ENCODE measurements at regions not wholly inside any gene's neighbourhood (a gene's known extent, or its start where the extent isn't known, plus 50 kb on each side); places are given as distances from the start of the nearest gene placed in this dataset.

DNA sequence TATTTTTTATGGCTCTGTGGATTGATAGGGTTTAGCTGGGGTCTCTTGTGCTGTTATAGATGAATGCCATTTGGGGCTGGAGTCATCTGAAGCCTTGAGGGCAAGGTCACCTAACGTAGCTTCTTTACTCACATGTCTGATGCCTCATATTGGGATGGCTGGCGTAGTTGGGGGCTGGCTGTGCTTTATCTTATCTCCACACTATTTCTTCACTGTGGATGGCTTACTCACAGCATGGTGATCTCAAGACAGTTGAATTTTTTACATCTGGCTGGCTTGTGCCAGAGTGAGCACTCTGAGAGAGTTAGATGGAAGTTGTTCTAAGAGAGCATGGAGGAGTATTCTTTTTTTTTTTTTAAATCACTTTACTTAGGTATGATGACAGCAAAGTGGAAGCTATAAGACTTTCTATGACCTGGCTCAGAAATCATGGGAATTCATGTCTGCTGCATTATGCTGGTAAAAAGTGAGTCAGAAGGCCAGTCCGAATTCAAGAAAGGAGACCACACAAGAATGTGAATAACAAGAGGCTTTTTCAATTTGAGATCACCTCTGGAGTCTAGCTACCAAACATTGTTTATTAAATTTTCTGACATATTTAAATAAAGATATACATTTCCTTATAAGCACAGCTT, 252.4 kb upstream of the TPK1 start:
- WGBS, 4 donors = 22 to 34% (median 30%) methylated on average over 3 of the region's 3 CpGs
- H3K27me3 ChIP-seq = no peaks in the 10 kb centered on the region
- no peak overlapping the region for H3K27ac ChIP-seq
- no peaks in the 10 kb centered on the region for H3K36me3 ChIP-seq (replicated peaks in 1 of 2)
- DNase-seq = peak; percentile 26 to 72 (median 57)
- TF ChIP-seq POLR2A (IDR thresholded peaks at IDR 0.05) = no peak
- TF ChIP-seq, protein P1, sequence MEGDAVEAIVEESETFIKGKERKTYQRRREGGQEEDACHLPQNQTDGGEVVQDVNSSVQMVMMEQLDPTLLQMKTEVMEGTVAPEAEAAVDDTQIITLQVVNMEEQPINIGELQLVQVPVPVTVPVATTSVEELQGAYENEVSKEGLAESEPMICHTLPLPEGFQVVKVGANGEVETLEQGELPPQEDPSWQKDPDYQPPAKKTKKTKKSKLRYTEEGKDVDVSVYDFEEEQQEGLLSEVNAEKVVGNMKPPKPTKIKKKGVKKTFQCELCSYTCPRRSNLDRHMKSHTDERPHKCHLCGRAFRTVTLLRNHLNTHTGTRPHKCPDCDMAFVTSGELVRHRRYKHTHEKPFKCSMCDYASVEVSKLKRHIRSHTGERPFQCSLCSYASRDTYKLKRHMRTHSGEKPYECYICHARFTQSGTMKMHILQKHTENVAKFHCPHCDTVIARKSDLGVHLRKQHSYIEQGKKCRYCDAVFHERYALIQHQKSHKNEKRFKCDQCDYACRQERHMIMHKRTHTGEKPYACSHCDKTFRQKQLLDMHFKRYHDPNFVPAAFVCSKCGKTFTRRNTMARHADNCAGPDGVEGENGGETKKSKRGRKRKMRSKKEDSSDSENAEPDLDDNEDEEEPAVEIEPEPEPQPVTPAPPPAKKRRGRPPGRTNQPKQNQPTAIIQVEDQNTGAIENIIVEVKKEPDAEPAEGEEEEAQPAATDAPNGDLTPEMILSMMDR (IDR thresholded peaks at IDR 0.05) = no peak
- H3K4me3 ChIP-seq = no peak overlapping the region
- intact Hi-C loops (cut with DNase I) = no loop called here
- no peaks in the 10 kb centered on the region for H3K9me3 ChIP-seq (replicated peaks in 1 of 3)
- H3K4me1 ChIP-seq (replicated peaks in 1 of 2) = no peaks in the 10 kb centered on the region

DNA sequence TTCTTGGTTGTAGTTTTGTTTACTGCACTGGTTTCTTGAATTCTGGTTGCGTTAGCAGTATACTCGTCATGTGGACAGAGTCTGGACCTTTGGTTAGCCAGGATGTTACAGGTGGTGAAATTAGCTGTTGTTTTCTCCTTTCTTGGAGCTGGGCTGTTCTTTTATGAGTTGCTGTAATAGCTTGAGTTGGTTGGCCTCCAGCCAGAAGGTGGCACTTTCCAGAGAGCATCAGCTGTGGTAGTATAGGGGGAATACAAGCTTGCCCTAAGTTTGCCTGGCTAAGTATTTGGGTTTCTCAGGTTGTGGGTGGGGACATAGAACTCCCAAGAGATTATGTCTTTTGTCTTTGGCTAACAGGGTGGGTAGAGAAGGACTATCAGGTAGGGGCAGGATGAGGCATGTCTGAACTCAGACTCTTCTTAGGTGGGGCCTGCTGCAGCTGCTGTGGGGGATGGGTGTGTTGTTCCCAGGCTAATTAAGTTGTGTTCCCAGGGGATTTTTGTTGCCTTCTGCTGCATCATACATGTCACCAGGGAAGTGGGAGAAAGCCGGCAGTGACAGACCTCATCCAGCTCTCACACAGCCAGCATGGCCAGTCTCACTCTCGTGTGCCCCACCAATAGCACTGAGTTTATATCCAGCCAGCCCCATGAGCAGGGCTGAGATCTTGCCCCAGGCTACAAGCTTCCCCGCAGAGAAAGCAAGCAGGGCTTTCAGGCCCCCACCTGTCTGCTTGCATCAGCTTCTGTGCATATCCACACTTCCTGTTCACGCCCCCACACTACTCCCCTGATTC, 246.7 kb upstream of the TPK1 start:
- Histone ChIP-seq H3K27ac (no peak overlapping the region), H3K4me3 (no peak overlapping the region), H3K9me3 (replicated peaks in 1 of 3) (no peaks in the 10 kb centered on the region), H3K27me3 (no peaks in the 10 kb centered on the region), H3K4me1 (replicated peaks in 1 of 2) (no peaks in the 10 kb centered on the region), H3K36me3 (replicated peaks in 1 of 2) (no peaks in the 10 kb centered on the region)
- WGBS, 4 donors = 81 to 87% (median 83%) methylated on average over 3 to 6 of the region's 6 CpGs
- TF ChIP-seq, protein P1 (IDR thresholded peaks at IDR 0.05) = no peak
- no peak for TF ChIP-seq POLR2A (IDR thresholded peaks at IDR 0.05)
- no peak for DNase-seq
- intact Hi-C loops (cut with DNase I) = no loop called here

DNA sequence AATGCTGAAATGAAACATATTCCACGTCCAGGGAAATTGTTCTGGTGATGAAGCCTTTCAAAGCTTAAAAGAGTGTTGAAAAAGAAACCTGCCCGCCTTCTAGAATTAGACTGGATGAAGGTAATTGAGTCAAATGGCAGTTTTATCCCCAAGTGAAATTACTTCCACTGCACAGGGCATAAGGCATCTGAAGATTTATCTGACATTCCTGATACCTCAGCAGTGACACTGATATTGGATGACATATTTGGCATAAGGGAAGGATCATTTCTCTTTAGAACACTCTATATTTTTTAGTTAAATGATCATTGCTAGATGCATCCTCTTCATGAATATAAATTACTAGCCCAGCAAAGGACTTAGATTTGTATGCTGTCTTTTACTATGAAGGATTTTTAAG, 229.6 kb upstream of the TPK1 start:
- no peaks in the 10 kb centered on the region for H3K27me3 ChIP-seq
- H3K36me3 ChIP-seq (replicated peaks in 1 of 2) = no peaks in the 10 kb centered on the region
- 53 to 69% (median 60%) methylated on average over 2 of the region's 2 CpGs for WGBS, 4 donors
- H3K9me3 ChIP-seq (replicated peaks in 1 of 3) = no peaks in the 10 kb centered on the region
- H3K4me1 ChIP-seq (replicated peaks in 1 of 2) = no peaks in the 10 kb centered on the region
- no peak overlapping the region for H3K27ac ChIP-seq
- intact Hi-C loops (cut with DNase I) = no loop called here
- H3K4me3 ChIP-seq = no peak overlapping the region
- no peak for DNase-seq
- TF ChIP-seq, protein P1 (IDR thresholded peaks at IDR 0.05) = no peak
- no peak for TF ChIP-seq POLR2A (IDR thresholded peaks at IDR 0.05)

DNA sequence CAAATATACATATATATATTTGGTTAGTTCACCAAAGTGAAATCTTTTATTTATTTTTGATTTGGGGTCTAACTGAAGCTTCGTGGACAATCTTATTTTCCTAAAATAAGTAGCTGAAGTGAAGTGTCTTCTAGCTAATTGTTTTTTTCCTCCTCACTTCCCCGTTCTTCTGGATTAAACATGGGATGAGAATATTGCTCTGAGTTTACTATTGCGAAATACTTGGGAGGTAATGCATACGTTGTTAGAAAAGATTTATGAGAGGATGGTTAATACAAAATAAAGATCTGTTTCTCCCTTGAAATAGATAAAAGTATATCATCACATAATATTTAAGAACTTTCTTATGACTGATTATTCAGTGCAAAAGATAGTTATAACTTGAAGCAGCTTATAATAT, 228.3 kb upstream of the TPK1 start:
- Histone ChIP-seq H3K4me1 (replicated peaks in 1 of 2) (no peaks in the 10 kb centered on the region), H3K27me3 (no peaks in the 10 kb centered on the region), H3K9me3 (replicated peaks in 1 of 3) (no peaks in the 10 kb centered on the region), H3K27ac (no peak overlapping the region), H3K4me3 (no peak overlapping the region), H3K36me3 (replicated peaks in 1 of 2) (no peaks in the 10 kb centered on the region)
- WGBS, 4 donors = 62 to 67% (median 65%) methylated on average over 4 of the region's 4 CpGs
- no peak for DNase-seq
- no peak for TF ChIP-seq POLR2A (IDR thresholded peaks at IDR 0.05)
- TF ChIP-seq, protein P1 (IDR thresholded peaks at IDR 0.05) = no peak
- intact Hi-C loops (cut with DNase I) = no loop called here
